H1 (cell line): ENCODE measurements at regions not wholly inside any gene's neighbourhood (a gene's known extent, or its start where the extent isn't known, plus 50 kb on each side); places are given as distances from the start of the nearest gene placed in this dataset.

Source experiments
- CTCF ChIA-PET: fragments of 300-600 bp; sonication (Branson Sonifier 250); formaldehyde crosslinking; loops from one replicate; lab custom pipeline; 2021; ENCODE audit not compliant: partially characterized antibody; lab: Charles Lee
- POLR2A ChIA-PET: fragments of 300-600 bp; sonication (Branson Sonifier 250); formaldehyde crosslinking; loops from one replicate; lab custom pipeline; 2021; ENCODE audit warnings: inconsistent platforms; ENCODE audit not compliant: partially characterized antibody; lab: Charles Lee
- DNase-seq, 2 experiments: peaks; one replicate each; pipeline versions ENCODE4 v3.0.0 to v3.0.0-alpha.2; 2010 to 2022; ENCODE audit warnings: low spot score in 2 of 2, low read depth in 1 of 2, mixed read lengths in 1 of 2
- FAIRE-seq: peaks from 2 replicates; lab custom pipeline; 2011; peaks lifted over from hg19 to GRCh38; lab: Jason Lieb, UNC
- H2AFZ ChIP-seq: 2 replicates; pipeline ENCODE4 v1.8.1; 2012; ENCODE audit warnings: low read length, inconsistent platforms
- H2AK5ac ChIP-seq: 2 replicates; pipeline ENCODE4 v1.6.1; 2013; ENCODE audit warnings: low read depth, low read length
- H2BK120ac ChIP-seq: replicated peaks from 2 replicates; pipeline ENCODE3; 2013; ENCODE audit warnings: low read depth, low read length, inconsistent platforms
- H2BK12ac ChIP-seq: 2 replicates; pipeline ENCODE4 v1.6.1; 2013; ENCODE audit warnings: low read depth, low read length
- H2BK15ac ChIP-seq: 2 replicates; pipeline ENCODE4 v1.6.1; 2013; ENCODE audit warnings: low read length
- H2BK20ac ChIP-seq: 2 replicates; pipeline ENCODE4 v1.6.1; 2013; ENCODE audit warnings: low read length
- H2BK5ac ChIP-seq: 2 replicates; pipeline ENCODE4 v1.6.1; 2013; ENCODE audit warnings: low read depth, low read length
- H3K14ac ChIP-seq: 2 replicates; pipeline ENCODE4 v1.6.1; 2013; ENCODE audit warnings: inconsistent platforms; ENCODE audit not compliant: insufficient read length
- H3K18ac ChIP-seq: 2 replicates; pipeline ENCODE4 v1.6.1; 2013; ENCODE audit warnings: low read length; ENCODE audit errors: extremely low read depth
- H3K23ac ChIP-seq: 2 replicates; pipeline ENCODE4 v1.6.1; 2013; ENCODE audit warnings: inconsistent platforms; ENCODE audit not compliant: insufficient read length
- H3K23me2 ChIP-seq: 2 replicates; pipeline ENCODE4 v1.6.1; 2013; ENCODE audit warnings: low read depth, low read length
- H3K27ac ChIP-seq: 2 replicates; pipeline ENCODE4 v1.6.1; 2011; ENCODE audit warnings: low read depth, low read length, inconsistent platforms
- H3K27me3 ChIP-seq, 4 experiments: replicated peaks in 1 of 4; 1 replicate in 1 of 4; 2 replicates in 3 of 4; pipeline versions ENCODE4 v1.6.1 to v1.8.1; 2011 to 2013; ENCODE audit warnings: low read length in 3 of 4, mild to moderate bottlenecking in 3 of 4, inconsistent platforms in 2 of 4, mixed read lengths in 2 of 4, moderate library complexity in 1 of 4; ENCODE audit not compliant: control insufficient read depth in 3 of 4, insufficient read depth in 3 of 4; ENCODE audit errors: extremely low read depth in 1 of 4
- H3K36me3 ChIP-seq, 4 experiments: 2 replicates each; pipeline versions ENCODE4 v1.6.1 to v1.8.1; 2011 to 2013; ENCODE audit warnings: mild to moderate bottlenecking in 4 of 4, low read length in 3 of 4, moderate library complexity in 2 of 4, control low read depth in 1 of 4, inconsistent platforms in 1 of 4; ENCODE audit not compliant: insufficient read depth in 4 of 4, control insufficient read depth in 2 of 4
- H3K4ac ChIP-seq: replicated peaks from 2 replicates; pipeline ENCODE3; 2013; ENCODE audit warnings: low read length, low read depth, mixed read lengths, inconsistent platforms; ENCODE audit not compliant: insufficient read length
- H3K4me1 ChIP-seq, 4 experiments: replicated peaks in 1 of 4; 1 replicate in 1 of 4; 2 replicates in 3 of 4; pipeline versions ENCODE4 v1.6.1 to v1.8.1; 2011 to 2013; ENCODE audit warnings: low read length in 3 of 4, inconsistent platforms in 2 of 4, mixed read lengths in 1 of 4; ENCODE audit not compliant: insufficient read depth in 4 of 4, control insufficient read depth in 3 of 4
- H3K4me2 ChIP-seq, 2 experiments: 2 replicates each; pipeline versions ENCODE4 v1.6.1 to v1.8.1; 2011 to 2013; ENCODE audit warnings: low read depth in 2 of 2, low read length in 2 of 2, control low read depth in 1 of 2, inconsistent platforms in 1 of 2, mild to moderate bottlenecking in 1 of 2; ENCODE audit not compliant: insufficient read depth in 1 of 2
- H3K4me3 ChIP-seq, 4 experiments: fragments of 200-600, 300-600 bp in 1 of 4; sonication (generic), shearing (Covaris generic), sonication (Bioruptor Twin) in 1 of 4; 2 replicates each; pipeline versions ENCODE4 v1.5.1 to v1.8.1; 2011 to 2016; ENCODE audit warnings: low read length in 4 of 4, low read depth in 3 of 4, control low read depth in 2 of 4, inconsistent platforms in 2 of 4, mild to moderate bottlenecking in 2 of 4, mixed read lengths in 1 of 4, moderate library complexity in 1 of 4; ENCODE audit not compliant: insufficient read depth in 2 of 4; ENCODE audit errors: extremely low read depth in 1 of 4
- H3K56ac ChIP-seq: replicated peaks from 2 replicates; pipeline ENCODE3; 2013; ENCODE audit warnings: low read depth, mild to moderate bottlenecking, mixed read lengths, low read length, inconsistent platforms; ENCODE audit not compliant: insufficient read length
- H3K79me1 ChIP-seq: 2 replicates; pipeline ENCODE4 v1.6.1; 2013; ENCODE audit warnings: low read depth, low read length, control low read depth
- H3K79me2 ChIP-seq, 2 experiments: 2 replicates each; pipeline versions ENCODE4 v1.6.1 to v1.8.1; 2012 to 2013; ENCODE audit warnings: low read length in 2 of 2, mild to moderate bottlenecking in 2 of 2, inconsistent platforms in 1 of 2; ENCODE audit not compliant: insufficient read depth in 2 of 2, control insufficient read depth in 1 of 2
- H3K9ac ChIP-seq, 4 experiments: replicated peaks in 1 of 4; 1 replicate in 1 of 4; 2 replicates in 3 of 4; pipeline versions ENCODE4 v1.6.1 to v1.8.1; 2011 to 2013; ENCODE audit warnings: low read depth in 3 of 4, low read length in 3 of 4, control low read depth in 2 of 4, mild to moderate bottlenecking in 2 of 4, moderate library complexity in 2 of 4, inconsistent platforms in 1 of 4; ENCODE audit errors: extremely low read depth in 1 of 4
- H3K9me3 ChIP-seq, 2 experiments: 2 replicates each; pipeline versions ENCODE4 v1.6.1 to v1.8.1; 2012 to 2013; ENCODE audit warnings: mild to moderate bottlenecking in 2 of 2, moderate library complexity in 2 of 2, control low read depth in 1 of 2, inconsistent platforms in 1 of 2, low read depth in 1 of 2, low read length in 1 of 2, mixed read lengths in 1 of 2; ENCODE audit not compliant: insufficient read depth in 2 of 2
- H4K20me1 ChIP-seq, 2 experiments: replicated peaks in 1 of 2; 2 replicates each; pipeline versions ENCODE3 to v1.8.1; 2011 to 2013; ENCODE audit warnings: inconsistent platforms in 2 of 2, low read length in 2 of 2, mild to moderate bottlenecking in 1 of 2; ENCODE audit not compliant: insufficient read depth in 2 of 2, control insufficient read depth in 1 of 2
- H4K5ac ChIP-seq: 2 replicates; pipeline ENCODE4 v1.6.1; 2013; ENCODE audit warnings: low read length, low read depth, mixed read lengths, inconsistent platforms; ENCODE audit not compliant: insufficient read length
- H4K8ac ChIP-seq: 2 replicates; pipeline ENCODE4 v1.8.0; 2013; ENCODE audit warnings: mild to moderate bottlenecking, moderate library complexity, low read length, inconsistent platforms; ENCODE audit not compliant: insufficient read depth; ENCODE audit errors: extremely low read depth
- H4K91ac ChIP-seq: replicated peaks from 2 replicates; pipeline ENCODE3; 2013; ENCODE audit warnings: low read length, mixed read lengths, inconsistent platforms; ENCODE audit not compliant: insufficient read length
- ASH2L ChIP-seq: fragments of 200-600, 300-600 bp; sonication (generic); IDR thresholded peaks from one replicate; pipeline ENCODE4 v1.7.1; 2017; ENCODE audit warnings: low read length
- ATF2 ChIP-seq: IDR thresholded peaks from 2 replicates; pipeline ENCODE4 v1.6.1; 2012; ENCODE audit warnings: low read length, inconsistent platforms
- ATF3 ChIP-seq: IDR thresholded peaks from 2 replicates; pipeline ENCODE4 v1.6.1; 2011; ENCODE audit warnings: low read depth, mild to moderate bottlenecking, low read length; ENCODE audit not compliant: insufficient read depth
- CREB1 ChIP-seq: IDR thresholded peaks from 2 replicates; pipeline ENCODE4 v1.6.1; 2012; ENCODE audit warnings: inconsistent platforms
- JUN ChIP-seq: IDR thresholded peaks from 2 replicates; pipeline ENCODE4 v1.6.1; 2011; ENCODE audit warnings: low read depth, mild to moderate bottlenecking, improper control_type of control experiment, low read length
- NRF1 ChIP-seq: IDR thresholded peaks from 2 replicates; pipeline ENCODE4 v1.6.1; 2011; ENCODE audit warnings: mild to moderate bottlenecking, low read depth, low read length, improper control_type of control experiment
- RNF2 ChIP-seq: fragments of 200-900, 300-1000 bp; sonication (generic); IDR thresholded peaks from 2 replicates; pipeline ENCODE4 v1.7.1; 2016; ENCODE audit warnings: borderline replicate concordance, low read depth, mild to moderate bottlenecking, antibody characterized with exemption, low read length; ENCODE audit not compliant: poor library complexity, severe bottlenecking; ENCODE audit errors: missing control alignments
- RXRA ChIP-seq: IDR thresholded peaks from 2 replicates; pipeline ENCODE4 v1.6.1; 2011; ENCODE audit warnings: low read depth, mild to moderate bottlenecking, low read length, moderate library complexity; ENCODE audit not compliant: insufficient read depth
- SIN3A ChIP-seq, 2 experiments: IDR thresholded peaks in 1 of 2; conservative IDR thresholded peaks in 1 of 2; 2 replicates each; pipeline ENCODE4 v1.6.1; 2011 to 2012; ENCODE audit warnings: low read length in 2 of 2, improper control_type of control experiment in 1 of 2, low read depth in 1 of 2, mild to moderate bottlenecking in 1 of 2
- SP2 ChIP-seq: IDR thresholded peaks from 2 replicates; pipeline ENCODE4 v1.6.1; 2012; ENCODE audit warnings: mild to moderate bottlenecking, low read length, inconsistent platforms
- SRF ChIP-seq: IDR thresholded peaks from 2 replicates; pipeline ENCODE4 v1.6.1; 2011; ENCODE audit warnings: mild to moderate bottlenecking, low read depth, low read length, moderate library complexity
- TAF1 ChIP-seq: IDR thresholded peaks from 2 replicates; pipeline ENCODE4 v1.6.1; 2011; ENCODE audit warnings: mild to moderate bottlenecking, low read depth, low read length
- TEAD4 ChIP-seq: IDR thresholded peaks from 2 replicates; pipeline ENCODE4 v1.6.1; 2012; ENCODE audit warnings: low read depth, low read length, inconsistent platforms, mixed read lengths
- YY1 ChIP-seq: IDR thresholded peaks from 2 replicates; pipeline ENCODE4 v1.6.1; 2011; ENCODE audit warnings: low read depth, mild to moderate bottlenecking, low read length
- WGBS, 2 experiments: shearing (Covaris generic) in 1 of 2; methylation state at CpG; one replicate each; pipeline versions ENCODE4 v1.1.6 to v1.1.7; 2013 to 2015; ENCODE audit warnings: low lambda C conversion rate in 2 of 2, mixed read lengths in 2 of 2, inconsistent platforms in 1 of 2, low coverage in 1 of 2, missing lambda C conversion rate in 1 of 2; ENCODE audit not compliant: insufficient replicate concordance in 2 of 2, insufficient coverage in 1 of 2, insufficient read length in 1 of 2; ENCODE audit errors: extremely low coverage in 1 of 2, missing lambda C conversion rate in 1 of 2; 5-methylcytosine and 5-hydroxymethylcytosine counted together

GRCh38 chrX:7568130-7568529, 274.8 kb upstream of the VCX start:
- Histone ChIP-seq H3K56ac (no peak overlapping the region), H4K5ac (no peak overlapping the region), H3K23me2 (no peaks in the 10 kb centered on the region), H3K4ac (no peak overlapping the region), H3K4me1 (no peaks in the 10 kb centered on the region), H2AK5ac (no peak overlapping the region), H3K9me3 (no peaks in the 10 kb centered on the region), H3K18ac (no peak overlapping the region), H2BK120ac (no peak overlapping the region), H2BK12ac (no peak overlapping the region), H2BK20ac (no peak overlapping the region), H2BK15ac (no peak overlapping the region), H3K36me3 (no peaks in the 10 kb centered on the region), H3K27ac (no peak overlapping the region), H2BK5ac (no peak overlapping the region), H3K9ac (no peak overlapping the region), H3K79me1 (no peaks in the 10 kb centered on the region), H3K79me2 (no peaks in the 10 kb centered on the region), H4K20me1 (no peaks in the 10 kb centered on the region), H4K91ac (no peak overlapping the region), H4K8ac (no peak overlapping the region), H2AFZ (no peak overlapping the region), H3K4me3 (no peak overlapping the region), H3K27me3 (no peaks in the 10 kb centered on the region), H3K4me2 (no peak overlapping the region), H3K23ac (no peak overlapping the region), H3K14ac (no peak overlapping the region)
- no peak for FAIRE-seq
- 92% methylated on average over 3 of the region's 3 CpGs; no CpG with 5 or more reads in 1 of the 2 experiments for WGBS, 2 experiments
- CTCF ChIA-PET: no interaction called here
- POLR2A ChIA-PET: no interaction called here
- DNase-seq: no peak
- TF ChIP-seq TEAD4 (no peak), SP2 (no peak), SIN3A (conservative IDR thresholded peaks at IDR 0.05 in 1 of 2, IDR thresholded peaks at IDR 0.05 in 1 of 2; ENCODE audit: low read depth in 1 of 2, low read length in 2 of 2) (no peak), NRF1 (no peak), RXRA (no peak), CREB1 (no peak), RNF2 (no peak), ATF2 (no peak), JUN (no peak), TAF1 (no peak), ASH2L (no peak), ATF3 (no peak), SRF (no peak), YY1 (no peak)
